K562 (cell line): ENCODE measurements at regions not wholly inside any gene's neighbourhood (a gene's known extent, or its start where the extent isn't known, plus 50 kb on each side); places are given as distances from the start of the nearest gene placed in this dataset.
"Not testable (repeated sequence)": the region's sequence is repeated elsewhere in the genome, so short reads cannot be mapped to it uniquely, and the experiment has no call there.

Source experiments
- ATAC-seq: fragments of 200-7000 bp; cut with Tn5 transposase; 3 replicates; pipeline ENCODE4 v1.9.1; 2020; ENCODE audit warnings: moderate library complexity
- BruUV-seq: library from RNA; stranded (reverse); fragments of 400-500 nt; replicated peaks from 2 replicates; lab custom pipeline; 2021; lab: Mats Ljungman, UMichigan
- CTCF ChIA-PET: fragments of 300-600 bp; formaldehyde crosslinking; extraction: SDS; loops from one replicate; lab custom pipeline; 2021; ENCODE audit warnings: low intra/inter-chr PET ratio; lab: Yijun Ruan, JAX
- POLR2A ChIA-PET: fragments of 300-600, 350-650 bp; sonication (Branson Sonifier 250); formaldehyde crosslinking; extraction: SDS; loops from one replicate; lab custom pipeline; 2021; ENCODE audit warnings: antibody characterized with exemption, inconsistent platforms; lab: Yijun Ruan, JAX
- DNase-seq, 4 experiments: peaks; one replicate each; pipeline versions ENCODE4 v3.0.0 to v3.0.0-alpha.2; 2011 to 2018; ENCODE audit warnings: low spot score in 3 of 4, mixed read lengths in 3 of 4; ENCODE audit errors: extremely low read depth in 1 of 4
- FAIRE-seq: peaks from 2 replicates; lab custom pipeline; 2011; peaks lifted over from hg19 to GRCh38; lab: Jason Lieb, UNC
- H2AFZ ChIP-seq: 2 replicates; pipeline ENCODE4 v1.6.0; 2011; ENCODE audit warnings: low read depth, low read length, control low read depth, inconsistent platforms
- H3K27ac ChIP-seq: fragments of 200-600 bp; 3 replicates; pipeline ENCODE4 v1.8.0; 2011; ENCODE audit warnings: low read depth, mild to moderate bottlenecking, control low read depth, inconsistent platforms, low read length, moderate library complexity, mixed read lengths; ENCODE audit errors: extremely low read depth
- H3K27me3 ChIP-seq, 2 experiments: fragments of 300-600 bp in 1 of 2; 2 replicates in 1 of 2; 3 replicates in 1 of 2; pipeline versions ENCODE4 v1.6.0 to v1.8.0; 2011; ENCODE audit warnings: inconsistent platforms in 2 of 2, low read length in 2 of 2, mild to moderate bottlenecking in 1 of 2, mixed read lengths in 1 of 2, moderate library complexity in 1 of 2; ENCODE audit not compliant: control insufficient read depth in 2 of 2, insufficient read depth in 2 of 2
- H3K36me3 ChIP-seq: fragments of 300-600 bp; 3 replicates; pipeline ENCODE4 v1.8.0; 2011; ENCODE audit warnings: mild to moderate bottlenecking, low read length, inconsistent platforms; ENCODE audit not compliant: control insufficient read depth, insufficient read depth
- H3K4me1 ChIP-seq, 2 experiments: fragments of 200-600 bp in 1 of 2; replicated peaks in 1 of 2; 2 replicates in 1 of 2; 3 replicates in 1 of 2; pipeline versions ENCODE4 v1.5.1 to v1.8.0; 2011; ENCODE audit warnings: inconsistent platforms in 2 of 2, low read length in 2 of 2, mild to moderate bottlenecking in 1 of 2, mixed read lengths in 1 of 2, moderate library complexity in 1 of 2; ENCODE audit not compliant: control insufficient read depth in 2 of 2, insufficient read depth in 2 of 2
- H3K4me2 ChIP-seq: 2 replicates; pipeline ENCODE4 v1.6.1; 2011; ENCODE audit warnings: low read length, control low read depth, inconsistent platforms, mixed read lengths; ENCODE audit not compliant: insufficient read depth
- H3K4me3 ChIP-seq: fragments of 200-600 bp; sonication (generic), shearing (Covaris generic); 2 replicates; pipeline ENCODE4 v1.5.1; 2016; ENCODE audit warnings: control low read depth, inconsistent platforms
- H3K79me2 ChIP-seq: fragments of 200-600 bp; 3 replicates; pipeline ENCODE4 v1.8.0; 2011; ENCODE audit warnings: low read length, inconsistent platforms; ENCODE audit not compliant: control insufficient read depth, insufficient read depth
- H3K9ac ChIP-seq, 2 experiments: 2 replicates each; pipeline versions ENCODE4 v1.6.0 to v1.6.1; 2011; ENCODE audit warnings: low read depth in 2 of 2, low read length in 2 of 2, control low read depth in 1 of 2, inconsistent platforms in 1 of 2, mild to moderate bottlenecking in 1 of 2, mixed read lengths in 1 of 2; ENCODE audit not compliant: insufficient read depth in 1 of 2
- H3K9me1 ChIP-seq: one replicate; pipeline ENCODE4 v1.6.0; 2011; ENCODE audit warnings: inconsistent platforms, mild to moderate bottlenecking, low read length, moderate library complexity; ENCODE audit not compliant: control insufficient read depth, insufficient read depth
- H3K9me3 ChIP-seq: replicated peaks from 2 replicates; pipeline ENCODE4 v1.5.1; 2011; ENCODE audit warnings: low read depth, low read length, inconsistent platforms; ENCODE audit not compliant: control insufficient read depth, insufficient read depth
- H4K20me1 ChIP-seq: replicated peaks from 2 replicates; pipeline ENCODE4 v1.6.1; 2011; ENCODE audit warnings: low read length, inconsistent platforms, mixed read lengths; ENCODE audit not compliant: control insufficient read depth, insufficient read depth
- MCM7 ChIP-seq, 2 experiments: fragments of 450-650 bp; IDR thresholded peaks; 2 replicates each; pipeline ENCODE4 v1.6.1; 2016 to 2018
- POLR2H ChIP-seq: IDR thresholded peaks from 2 replicates; pipeline ENCODE4 v1.6.1; 2016; ENCODE audit warnings: missing genetic modification characterization, low read depth, mild to moderate bottlenecking, control low read depth, missing compliant biosample characterization, moderate library complexity
- POU5F1 ChIP-seq: fragments of 150-350 bp; IDR thresholded peaks from 2 replicates; pipeline ENCODE4 v1.6.1; 2014; ENCODE audit warnings: borderline replicate concordance, low read length, low read depth, mild to moderate bottlenecking; ENCODE audit not compliant: partially characterized antibody
- PTRF ChIP-seq: fragments of 450-650 bp; IDR thresholded peaks from 2 replicates; pipeline ENCODE4 v1.6.1; 2016; ENCODE audit warnings: mild to moderate bottlenecking, missing genetic modification characterization, missing compliant biosample characterization
- USF1 ChIP-seq: sonication (generic); formaldehyde crosslinking; IDR thresholded peaks from 2 replicates; pipeline ENCODE4 v1.9.0; 2022; ENCODE audit warnings: mild to moderate bottlenecking, missing genetic modification reagents
- WHSC1 ChIP-seq: IDR thresholded peaks from one replicate; pipeline ENCODE4 v1.6.1; 2012; ENCODE audit warnings: low read length, control low read depth, inconsistent platforms
- WGBS: fragments of 100-300 bp; shearing (Covaris generic); methylation state at CpG from one replicate; pipeline ENCODE4 v1.1.6; 2016; ENCODE audit warnings: low coverage, mixed read lengths; ENCODE audit not compliant: insufficient coverage; ENCODE audit errors: missing lambda C conversion rate; 5-methylcytosine and 5-hydroxymethylcytosine counted together
- in situ Hi-C: fragments of 300-500 bp; cut with MboI; formaldehyde crosslinking; loops from 4 replicates; pipeline ENCODE4 v1.15.0; 2018; ENCODE audit warnings: inconsistent platforms, mixed read lengths
- intact Hi-C: fragments of 100-400 bp; cut with micrococcal nuclease; formaldehyde crosslinking; loops from 2 replicates; pipeline ENCODE4 v1.14.2; 2022
- TF ChIP-seq, protein P1 (sequence below): sonication (generic); formaldehyde crosslinking; IDR thresholded peaks from 2 replicates; pipeline ENCODE4 v1.4.0; 2020; ENCODE audit warnings: mild to moderate bottlenecking, missing genetic modification reagents

DNA sequence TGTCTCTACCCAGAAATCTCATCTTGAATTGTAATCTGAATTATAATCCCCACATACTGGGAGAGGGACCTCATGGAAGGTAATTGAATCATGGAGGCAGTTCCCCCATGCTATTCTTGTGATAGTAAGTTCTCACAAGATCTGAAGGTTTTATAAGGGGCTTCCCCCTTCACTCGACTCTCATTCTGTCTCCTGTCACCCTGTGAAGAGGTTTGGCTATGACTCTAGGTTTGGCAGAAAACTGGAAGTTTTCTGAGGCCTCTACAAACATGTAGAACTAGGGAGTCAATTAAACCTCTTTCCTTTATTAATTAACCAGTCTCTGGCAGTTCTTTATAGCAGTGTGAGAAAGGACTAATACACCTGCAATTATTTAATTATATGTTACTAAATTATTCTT, 125.2 kb upstream of the TGFBR2 start:
- Histone ChIP-seq H3K27ac (no peak overlapping the region), H4K20me1 (no peaks in the 10 kb centered on the region), H3K9me3 (no peaks in the 10 kb centered on the region; the same call in 1 of the 2 replicates), H3K79me2 (no peaks in the 10 kb centered on the region), H3K9me1 (no peaks in the 10 kb centered on the region), H3K9ac (no peak overlapping the region), H3K27me3 (no peaks in the 10 kb centered on the region), H3K4me3 (no peak overlapping the region), H3K4me2 (no peak overlapping the region), H2AFZ (no peak overlapping the region), H3K4me1 (no peaks in the 10 kb centered on the region), H3K36me3 (no peaks in the 10 kb centered on the region)
- ATAC-seq (no peak), FAIRE-seq (no peak), DNase-seq (no peak)
- TF ChIP-seq POLR2H (no peak), PTRF (tag) (no peak), POU5F1 (no peak), WHSC1 (no peak), USF1 (CRISPR knock-in tag) (no peak), MCM7 (IDR thresholded peaks at IDR 0.05) (no peak)
- TF ChIP-seq, protein P1, sequence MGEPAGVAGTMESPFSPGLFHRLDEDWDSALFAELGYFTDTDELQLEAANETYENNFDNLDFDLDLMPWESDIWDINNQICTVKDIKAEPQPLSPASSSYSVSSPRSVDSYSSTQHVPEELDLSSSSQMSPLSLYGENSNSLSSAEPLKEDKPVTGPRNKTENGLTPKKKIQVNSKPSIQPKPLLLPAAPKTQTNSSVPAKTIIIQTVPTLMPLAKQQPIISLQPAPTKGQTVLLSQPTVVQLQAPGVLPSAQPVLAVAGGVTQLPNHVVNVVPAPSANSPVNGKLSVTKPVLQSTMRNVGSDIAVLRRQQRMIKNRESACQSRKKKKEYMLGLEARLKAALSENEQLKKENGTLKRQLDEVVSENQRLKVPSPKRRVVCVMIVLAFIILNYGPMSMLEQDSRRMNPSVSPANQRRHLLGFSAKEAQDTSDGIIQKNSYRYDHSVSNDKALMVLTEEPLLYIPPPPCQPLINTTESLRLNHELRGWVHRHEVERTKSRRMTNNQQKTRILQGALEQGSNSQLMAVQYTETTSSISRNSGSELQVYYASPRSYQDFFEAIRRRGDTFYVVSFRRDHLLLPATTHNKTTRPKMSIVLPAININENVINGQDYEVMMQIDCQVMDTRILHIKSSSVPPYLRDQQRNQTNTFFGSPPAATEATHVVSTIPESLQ (CRISPR knock-in tag), result no peak
- 0% methylated on average over 1 of the region's 1 CpG for WGBS
- in situ Hi-C loops, result no loop called here
- no TSS peak for BruUV-seq
- CTCF ChIA-PET, result no interaction called here
- intact Hi-C loops, result no loop called here
- POLR2A ChIA-PET, result no interaction called here

- H3K27ac ChIP-seq, H3K4me3 ChIP-seq, H3K27me3 ChIP-seq, BruUV-seq, H3K9ac ChIP-seq, H3K9me1 ChIP-seq, H3K4me1 ChIP-seq, H2AFZ ChIP-seq, H3K79me2 ChIP-seq, H3K36me3 ChIP-seq, POLR2A ChIA-PET, H3K9me3 ChIP-seq, DNase-seq, H3K4me2 ChIP-seq, ATAC-seq, H4K20me1 ChIP-seq, CTCF ChIA-PET, in situ Hi-C loops, intact Hi-C loops, FAIRE-seq: not testable (repeated sequence)
- 2% methylated on average over 3 of the region's 3 CpGs for WGBS
These were observed 122.2 kb upstream of the TGFBR2 start for GRCh38 chr3:30484229-30484628.
